GM19023 (cell line): ENCODE measurements at regions not wholly inside any gene's neighbourhood (a gene's known extent, or its start where the extent isn't known, plus 50 kb on each side); places are given as distances from the start of the nearest gene placed in this dataset.

Source experiments
- ATAC-seq: cut with Tn5 transposase; IDR thresholded peaks from one replicate; pipeline ENCODE4 v1.9.1; 2021; ENCODE audit warnings: mild to moderate bottlenecking, moderate library complexity; ENCODE audit not compliant: unreplicated experiment

DNA sequence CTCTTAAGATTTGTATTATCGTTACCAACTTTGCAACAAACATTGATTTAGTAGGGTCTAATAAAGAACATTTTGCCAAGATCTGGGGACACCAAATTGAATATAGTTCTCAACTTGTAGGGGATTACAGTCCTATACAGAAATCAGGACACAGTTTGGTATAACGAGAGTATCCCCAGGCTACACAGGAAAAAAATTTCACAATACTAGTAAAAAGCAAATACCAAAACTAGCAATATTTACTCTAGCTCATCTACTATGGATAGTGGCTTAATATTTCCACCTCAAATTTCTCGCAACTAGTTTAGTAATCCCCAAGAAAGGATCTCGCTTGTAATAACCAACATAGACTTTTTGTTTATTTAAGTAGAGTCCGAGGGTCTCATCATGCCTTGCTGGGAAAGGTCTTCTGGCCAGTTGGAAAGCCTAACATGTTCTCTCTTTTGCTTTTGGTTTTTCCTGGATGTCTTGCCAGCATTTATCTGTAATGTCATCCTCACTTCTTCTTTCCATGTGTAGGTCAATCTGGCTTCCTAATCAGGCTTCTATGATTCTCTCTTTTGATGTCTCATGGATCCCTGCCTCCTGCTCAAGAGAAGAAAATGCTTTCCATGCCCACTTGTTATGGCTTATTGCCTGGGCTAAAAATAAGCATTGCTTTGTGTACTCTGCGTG, 104.7 kb upstream of the KCNK2 start:
- ATAC-seq, result no peak

DNA sequence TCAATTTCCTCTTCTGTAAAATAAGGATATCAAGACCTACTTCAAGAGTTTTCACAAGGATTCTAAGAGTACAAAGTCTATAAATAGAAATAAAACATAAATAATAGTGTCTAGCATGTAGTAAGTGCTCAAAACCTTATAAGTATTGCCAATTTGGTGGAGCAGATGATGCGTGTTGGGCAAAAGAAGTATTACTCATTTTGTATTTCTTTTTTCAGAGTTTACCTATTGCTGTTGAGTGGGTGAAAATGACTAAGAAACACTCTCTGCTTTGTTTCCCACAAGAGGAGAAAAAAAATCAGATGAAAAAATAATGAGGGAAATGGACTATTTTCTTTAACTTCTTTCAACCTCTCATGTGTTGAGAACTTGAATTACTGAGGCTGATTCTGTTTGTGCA, 103.3 kb upstream of the KCNK2 start:
- no peak for ATAC-seq

DNA sequence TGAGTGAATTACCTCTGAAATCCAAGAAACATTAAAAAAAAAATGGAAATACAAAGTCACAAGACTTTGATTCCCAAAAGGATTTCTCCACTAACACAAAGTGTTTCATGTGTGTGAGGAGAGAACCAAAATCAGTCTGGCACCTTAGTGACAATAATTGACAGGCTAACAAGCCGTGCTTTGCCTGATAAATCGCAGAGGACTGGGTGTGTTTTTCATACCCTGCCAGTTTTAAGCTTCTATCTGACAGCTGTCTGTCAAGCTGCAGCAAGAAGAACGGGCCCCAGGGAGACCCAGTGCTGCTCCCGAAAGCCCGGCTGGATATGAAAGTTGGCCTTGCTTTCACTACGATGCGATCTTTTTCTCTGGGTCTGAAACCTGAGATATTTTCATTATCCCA, 101.6 kb upstream of the KCNK2 start:
- ATAC-seq, result no peak

DNA sequence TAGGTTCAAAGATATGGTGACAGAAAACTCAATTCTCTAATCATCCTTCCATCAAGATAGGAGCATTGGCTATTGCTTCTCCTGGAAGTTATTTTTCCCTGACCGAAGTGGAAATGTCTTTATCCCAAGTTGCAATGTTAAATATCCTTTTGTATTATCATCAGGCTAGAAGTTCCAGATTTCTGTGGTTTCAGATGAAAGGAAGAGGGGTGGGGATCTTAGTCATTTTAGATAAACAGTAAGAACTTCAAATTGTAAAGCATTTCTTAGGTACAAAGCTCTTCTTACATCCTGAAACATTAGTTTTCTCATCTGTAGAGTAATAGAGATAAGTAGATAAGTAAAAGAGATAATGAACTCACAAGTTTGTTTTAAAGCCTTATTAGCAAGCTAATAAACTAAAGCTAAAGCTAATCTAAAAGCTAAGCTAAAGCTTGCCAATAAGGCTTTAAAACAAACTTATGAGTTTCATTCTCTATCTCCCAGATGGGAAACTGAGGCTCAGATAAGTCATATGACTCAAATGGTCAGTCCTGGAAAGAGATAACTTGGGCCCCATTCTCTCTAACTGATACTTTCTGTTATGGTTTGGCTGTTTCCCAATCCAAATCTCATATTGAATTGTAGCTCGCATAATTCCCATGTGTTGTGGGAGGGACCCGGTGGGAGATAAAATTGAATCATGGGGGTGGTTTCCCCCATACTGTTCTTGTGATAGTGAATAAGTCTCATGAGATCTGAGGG, 99.2 kb upstream of the KCNK2 start:
- no peak for ATAC-seq

DNA sequence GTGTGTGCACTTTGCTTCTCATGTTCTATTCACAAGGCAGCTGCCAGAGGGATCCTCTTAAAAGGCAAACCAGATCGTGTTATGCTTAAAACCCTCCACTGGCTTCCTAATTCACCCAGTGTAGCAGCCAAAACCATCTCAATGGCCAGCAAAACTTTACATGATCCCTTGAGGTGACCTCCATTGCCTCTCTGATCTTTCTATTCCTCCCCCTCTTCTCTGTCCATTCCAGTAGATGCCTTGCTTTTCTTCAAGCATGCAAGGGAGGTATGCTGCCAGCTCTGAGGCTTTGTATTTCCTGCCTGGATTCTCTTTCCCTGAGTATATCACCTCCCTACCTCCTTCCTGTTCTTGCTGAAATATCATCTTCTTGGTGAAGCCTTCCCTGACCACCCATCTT, 93.2 kb upstream of the KCNK2 start:
- ATAC-seq, result no peak

DNA sequence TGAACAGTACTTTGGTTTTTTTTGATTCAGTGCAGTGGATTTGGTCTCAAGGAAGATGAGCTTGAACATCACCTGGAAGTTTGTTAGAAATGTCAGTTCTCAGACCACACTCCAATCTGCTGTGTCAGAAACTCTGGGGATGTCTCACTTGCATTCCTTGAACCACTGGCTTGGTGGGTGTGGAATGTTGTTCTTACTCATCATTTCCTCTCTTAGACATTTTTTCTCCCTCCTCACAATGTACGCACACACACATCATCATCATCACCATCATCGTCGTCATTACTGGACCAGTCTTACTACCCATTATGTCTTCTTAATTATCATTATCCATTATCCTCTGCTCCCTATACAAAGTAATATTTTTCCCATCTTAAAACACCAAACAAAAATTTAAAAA, 91.9 kb upstream of the KCNK2 start:
- ATAC-seq, result no peak

DNA sequence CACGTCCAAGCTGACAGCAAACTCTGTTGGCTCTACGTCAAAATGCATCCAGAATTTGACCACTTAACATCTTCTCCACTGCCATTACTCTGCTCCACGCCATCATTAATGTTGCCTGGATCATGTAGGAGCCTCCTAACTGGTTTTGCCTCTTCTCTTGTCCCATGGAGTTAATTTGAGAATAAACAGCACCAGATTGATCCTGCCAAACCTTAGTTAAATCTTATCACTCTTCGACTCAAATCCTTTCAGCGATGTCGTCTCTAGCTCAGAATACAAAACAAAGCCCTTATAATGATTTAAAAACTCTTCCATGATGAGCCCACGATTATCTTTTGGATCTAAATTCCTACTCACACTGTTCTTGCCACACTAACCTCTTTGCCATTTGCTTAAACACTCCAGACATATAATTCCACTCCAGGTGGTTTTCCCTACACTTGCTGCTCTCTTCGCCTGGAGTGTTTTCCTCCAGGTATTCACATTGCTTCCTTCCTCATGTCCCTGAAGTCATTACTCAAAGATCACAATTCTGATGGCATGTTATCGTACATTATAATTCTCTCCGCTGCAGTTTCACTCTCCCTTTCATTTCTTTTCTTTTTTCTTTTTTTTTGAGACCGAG, 90.7 kb upstream of the KCNK2 start:
- ATAC-seq, result no peak

DNA sequence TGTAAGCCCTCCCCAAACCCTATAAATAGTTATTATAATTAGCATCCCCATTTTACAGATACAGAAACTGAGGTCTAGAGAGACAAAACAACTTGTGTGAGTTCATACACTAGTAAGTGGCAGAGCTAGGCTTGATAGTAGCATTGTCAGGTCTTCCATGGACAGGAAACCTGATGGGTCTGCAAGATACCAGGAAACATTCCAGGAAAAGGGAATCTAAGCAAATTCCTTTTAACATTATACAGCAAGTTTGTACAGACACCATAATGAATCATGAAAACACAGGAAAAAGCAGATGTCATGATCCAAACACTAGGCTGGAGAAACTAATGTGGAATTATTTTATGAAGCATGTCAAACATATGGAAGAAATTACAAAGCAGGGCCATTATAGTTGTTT, 89.1 kb upstream of the KCNK2 start:
- no peak for ATAC-seq

DNA sequence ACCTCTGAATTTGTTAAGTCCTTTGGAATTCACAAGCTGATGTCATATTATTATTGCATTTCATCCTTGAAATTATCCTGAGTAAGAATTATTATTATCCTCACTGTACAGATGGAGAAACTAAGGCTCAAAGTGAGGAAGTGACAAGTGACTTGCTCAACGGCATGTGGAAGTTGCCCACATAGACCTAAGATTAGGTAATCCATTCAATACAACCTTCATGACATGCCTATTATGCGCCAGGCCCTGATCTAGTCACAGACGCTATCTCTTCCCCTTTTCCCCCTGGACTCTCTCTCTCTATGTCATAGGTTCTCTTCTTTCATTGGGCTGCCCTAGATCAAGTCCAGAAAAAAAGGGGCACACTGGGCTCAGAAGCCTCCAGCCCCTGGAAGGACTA, 84.9 kb upstream of the KCNK2 start:
- no peak for ATAC-seq

DNA sequence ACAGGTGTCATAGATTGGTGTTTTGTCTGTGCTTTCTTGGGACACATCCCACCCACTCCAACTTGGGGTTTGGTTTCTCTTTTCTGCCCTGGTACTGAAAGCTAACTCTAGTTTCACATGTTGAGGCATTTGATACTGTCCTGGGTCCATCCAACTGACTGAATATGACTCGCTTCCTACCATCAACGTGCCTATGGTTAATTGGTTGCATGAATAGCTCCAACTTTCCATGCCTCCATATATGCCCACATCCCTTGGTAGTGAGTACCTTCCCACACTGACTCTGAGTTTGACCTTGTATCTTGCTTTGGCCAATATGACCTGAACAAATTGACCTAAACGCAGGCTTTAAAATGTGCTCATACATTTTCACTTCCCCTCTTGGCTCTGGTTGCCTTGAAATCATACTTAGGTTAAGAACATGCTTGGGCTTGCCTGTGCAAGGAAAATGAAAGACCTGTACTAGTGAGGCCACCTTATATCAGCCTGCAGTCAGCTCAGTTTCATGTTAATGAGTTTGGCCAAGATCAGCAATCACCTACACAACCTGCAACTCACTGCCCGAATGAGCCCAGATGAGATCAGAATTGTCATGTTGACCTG, 81.0 kb upstream of the KCNK2 start:
- ATAC-seq, result peak; percentile 93

DNA sequence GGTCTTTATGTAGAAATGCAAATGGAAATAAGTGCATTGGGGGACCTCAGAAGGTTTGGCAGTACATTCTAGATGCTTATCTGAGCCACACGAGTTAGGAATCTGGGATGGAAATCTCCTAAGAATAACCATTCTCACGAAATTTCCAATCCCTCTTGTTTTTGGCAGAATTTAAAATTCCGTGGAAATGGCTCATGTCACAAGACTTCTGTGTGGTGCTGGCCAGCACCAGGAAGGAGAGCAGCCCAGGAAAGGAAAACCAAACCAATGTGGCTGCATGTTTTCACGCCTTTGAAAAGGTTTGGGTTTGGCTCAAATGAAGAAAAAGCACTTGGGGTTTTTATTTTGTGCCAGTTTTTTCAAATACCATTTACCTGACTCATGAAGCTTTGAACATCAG, 80.1 kb upstream of the KCNK2 start:
- no peak for ATAC-seq

DNA sequence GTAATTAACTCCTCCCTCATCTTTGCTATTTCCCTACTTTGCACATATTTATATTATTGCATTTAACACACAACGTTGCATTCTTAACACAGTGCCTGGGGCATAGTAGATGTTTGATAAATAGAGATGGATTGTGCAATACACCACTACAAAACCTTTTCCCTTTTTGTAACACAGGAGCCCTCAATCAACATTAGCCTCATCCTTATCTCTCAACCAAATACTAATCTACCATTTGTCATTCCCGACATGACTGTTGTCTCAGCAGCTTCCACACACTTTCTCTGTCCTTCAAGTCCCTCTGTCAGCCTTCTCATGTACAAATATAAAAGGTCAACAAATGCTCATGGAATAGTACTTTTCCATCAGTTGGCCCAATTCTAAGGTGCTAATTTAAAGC, 78.9 kb upstream of the KCNK2 start:
- no peak for ATAC-seq

DNA sequence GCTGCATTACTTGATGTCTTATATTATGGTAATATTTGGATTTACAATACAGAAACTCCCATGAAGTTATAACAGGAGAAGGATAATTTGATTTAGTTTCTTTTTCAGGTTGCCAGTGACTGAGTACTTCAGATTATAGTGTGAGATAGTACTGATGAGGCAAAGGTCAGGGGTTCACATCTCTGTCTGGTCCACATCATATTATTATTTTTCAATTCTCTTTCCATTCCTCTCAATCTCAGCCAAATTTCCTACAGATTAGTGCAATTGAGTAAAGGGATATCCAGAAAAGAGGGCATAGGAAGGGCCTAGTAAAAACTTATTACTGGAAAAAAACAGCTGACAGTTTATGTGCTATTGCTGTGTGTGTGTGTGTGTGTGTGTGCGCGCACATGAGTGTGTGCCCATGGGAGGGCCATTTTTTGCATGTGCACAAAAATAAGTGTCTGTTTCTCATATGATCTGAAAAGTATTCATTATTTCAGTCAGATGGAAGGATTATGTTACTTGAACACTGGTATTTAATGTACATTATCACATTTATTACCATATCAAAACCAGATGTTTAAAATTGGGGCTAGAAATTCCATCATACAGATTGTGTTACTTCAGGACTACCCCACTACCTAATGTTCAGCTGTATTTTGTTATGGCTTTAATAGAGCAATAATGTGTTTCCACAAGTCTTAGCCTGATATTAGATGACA, 78.3 kb upstream of the KCNK2 start:
- ATAC-seq, result no peak

DNA sequence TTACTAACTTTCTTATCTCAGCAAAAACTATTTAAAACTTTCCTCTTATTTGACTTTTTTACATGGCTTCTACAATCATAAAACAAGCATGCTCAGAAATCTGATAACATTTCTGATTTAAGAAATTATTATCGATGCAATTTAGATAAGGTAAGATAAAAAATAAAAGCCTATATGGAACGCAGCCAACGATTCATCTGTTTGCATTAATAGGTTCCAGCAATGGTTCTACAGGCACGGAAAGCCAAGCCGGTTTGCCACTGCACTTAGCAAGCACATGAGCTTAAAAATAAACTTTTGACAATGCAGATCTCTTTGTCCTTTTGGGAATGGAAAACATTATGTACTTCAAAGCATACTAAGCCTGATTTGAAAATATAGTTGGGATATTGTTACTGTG, 77.5 kb upstream of the KCNK2 start:
- ATAC-seq, result no peak

DNA sequence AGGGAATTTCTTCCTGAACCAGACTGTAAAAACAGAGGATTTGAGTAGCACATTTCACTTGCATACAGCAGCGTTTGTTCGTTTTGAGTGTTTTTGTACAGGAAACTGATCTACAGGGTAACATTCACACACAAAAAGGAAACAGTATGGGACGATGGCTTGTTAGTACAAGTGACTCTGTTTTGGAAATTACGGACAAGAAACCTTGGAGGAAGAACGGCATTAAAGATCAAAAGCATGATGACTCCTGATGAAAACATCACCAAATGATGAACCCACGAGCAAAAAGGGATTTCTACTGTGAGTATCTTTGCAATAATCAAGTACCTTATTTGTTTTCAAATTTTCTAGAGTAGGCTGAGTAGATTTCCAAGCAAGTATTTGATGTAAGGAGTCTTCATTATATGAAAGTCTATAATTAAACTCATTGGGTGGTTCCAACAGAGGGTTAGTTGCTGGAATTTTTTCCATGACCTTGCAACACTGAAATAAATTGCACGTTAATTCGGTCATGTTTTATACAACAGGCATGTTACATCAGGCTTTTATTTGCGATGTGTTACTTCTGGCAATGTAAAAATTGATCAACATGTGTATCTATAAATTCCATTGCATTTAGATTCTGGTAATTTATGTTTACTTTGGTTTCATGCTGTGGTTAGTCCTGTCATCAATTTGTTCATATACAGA, 76.7 kb upstream of the KCNK2 start:
- ATAC-seq, result no peak

DNA sequence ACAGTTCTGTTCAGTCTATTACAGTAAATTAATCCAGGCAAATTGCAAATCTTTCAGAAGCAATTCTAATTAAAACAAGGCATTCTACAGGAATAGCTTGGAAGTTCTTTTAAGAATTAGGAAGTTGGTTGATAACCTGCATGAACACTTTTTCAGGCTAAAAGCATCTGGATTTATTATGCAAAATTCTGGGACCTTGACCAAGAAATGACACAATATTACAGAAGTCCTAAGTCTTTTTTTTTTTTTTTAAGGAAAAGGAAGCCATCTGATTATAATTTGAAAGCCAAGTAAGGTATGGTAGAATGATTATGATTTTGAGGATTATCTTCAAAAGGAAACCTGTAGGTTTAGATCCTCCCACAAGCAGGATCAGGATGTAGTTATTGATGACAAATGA, 74.7 kb upstream of the KCNK2 start:
- ATAC-seq, result no peak

DNA sequence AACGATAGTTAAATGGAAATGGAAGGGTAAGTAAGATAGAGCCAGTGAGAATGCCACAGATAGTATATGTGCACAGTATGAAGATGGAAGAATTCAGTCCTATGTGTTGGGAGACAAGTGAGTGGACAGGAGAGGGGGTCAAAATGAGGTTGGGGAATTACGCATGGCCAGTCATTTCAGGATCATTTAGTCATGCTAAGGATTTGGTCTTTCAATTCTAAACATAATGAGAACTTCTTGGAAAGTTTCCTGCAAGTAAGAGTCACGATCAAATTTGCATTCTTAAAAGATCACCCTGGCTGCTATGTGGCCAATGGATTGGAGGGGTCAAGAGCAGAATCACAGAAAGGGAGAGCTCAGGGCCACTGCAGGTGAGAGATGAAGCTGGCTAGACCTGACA, 64.0 kb upstream of the KCNK2 start:
- no peak for ATAC-seq

DNA sequence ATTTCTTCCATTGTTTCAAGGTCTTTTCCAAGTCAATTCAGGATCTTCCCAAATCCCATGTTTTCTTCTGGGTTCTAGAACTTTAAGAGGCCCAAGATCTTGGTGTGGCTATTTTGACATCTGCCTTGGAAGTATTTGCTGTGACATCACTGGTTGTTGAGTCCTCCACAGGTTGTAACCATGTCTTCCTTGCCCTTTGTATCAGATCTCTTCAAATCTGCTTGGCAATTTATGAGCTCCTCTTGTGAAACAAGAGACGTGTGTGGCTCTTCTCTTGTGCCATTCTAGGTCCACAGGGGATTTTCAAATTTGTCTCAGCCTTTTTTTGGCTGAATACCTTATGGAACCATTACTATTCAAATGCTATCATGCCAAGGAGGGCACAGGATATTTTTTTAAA, 60.3 kb upstream of the KCNK2 start:
- no peak for ATAC-seq

DNA sequence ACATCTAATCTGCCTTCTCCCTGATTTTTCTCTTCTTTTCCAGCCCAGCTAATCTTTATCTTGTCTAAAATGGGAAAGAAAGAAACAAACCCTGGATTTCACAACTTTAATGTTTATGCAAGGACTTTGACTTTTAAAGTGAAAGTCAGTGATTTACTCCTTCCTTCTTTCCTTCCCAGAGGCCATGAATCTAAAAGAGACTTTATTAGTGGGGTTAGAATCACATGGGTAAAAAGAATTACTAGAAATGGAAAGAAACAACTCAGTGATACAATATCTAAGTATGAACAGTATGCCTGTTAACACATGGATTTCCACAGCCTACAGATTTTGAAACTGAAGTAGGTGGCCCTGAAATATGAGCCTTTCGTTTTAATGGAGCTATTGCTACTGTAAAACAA, 59.8 kb upstream of the KCNK2 start:
- no peak for ATAC-seq

DNA sequence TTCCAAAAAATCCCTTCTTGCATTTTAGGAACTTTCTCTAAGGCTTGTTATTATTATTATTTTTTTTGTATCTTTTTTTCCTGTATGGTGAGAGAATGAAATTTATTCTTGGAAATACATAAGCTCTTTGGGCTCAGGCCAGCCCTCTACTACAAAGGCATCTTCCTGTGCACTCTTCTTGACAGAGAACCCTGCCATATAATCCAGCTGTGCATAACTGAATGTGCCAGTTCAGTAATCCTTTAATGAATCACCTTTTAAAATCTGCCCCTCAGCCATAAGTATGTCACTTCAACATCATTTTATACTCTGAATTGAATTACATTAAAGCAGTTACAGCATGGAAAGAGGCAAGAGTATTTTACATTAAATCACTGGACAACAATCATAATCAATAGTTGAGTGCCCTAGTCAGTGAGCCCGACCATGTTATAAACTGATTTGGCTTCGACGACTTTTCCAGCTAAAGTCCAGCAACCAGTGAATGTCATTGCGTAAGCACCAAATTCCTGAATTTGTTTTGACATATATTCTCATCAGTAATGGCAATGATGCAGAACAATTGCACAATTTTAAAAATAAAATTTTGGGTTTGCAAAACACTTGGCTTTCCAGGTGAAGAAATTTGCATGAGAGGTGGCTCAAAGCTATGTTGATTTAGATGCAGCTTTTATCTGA, 59.2 kb upstream of the KCNK2 start:
- ATAC-seq, result no peak
